Thoracic aorta (tissue), 2 donors: ENCODE measurements at regions not wholly inside any gene's neighbourhood (a gene's known extent, or its start where the extent isn't known, plus 50 kb on each side); places are given as distances from the start of the nearest gene placed in this dataset.

ENCODE experiments used
- ATAC-seq: fragments of 150-250 bp; one replicate; pipeline ENCODE4 v1.8.0; 2017; ENCODE audit warnings: low read depth; ENCODE audit not compliant: insufficient number of reproducible peaks, low FRiP score
- DNase-seq: peaks from one replicate; pipeline ENCODE4 v3.0.0-alpha.2; 2020; ENCODE audit warnings: low spot score
- H3K27ac ChIP-seq, 2 donors: fragments of 200-600 bp; sonication (generic); 1 replicate in 1 of 2; 2 replicates in 1 of 2; pipeline ENCODE4 v1.5.1; 2016; ENCODE audit warnings: mild to moderate bottlenecking in 2 of 2, moderate library complexity in 2 of 2
- H3K27me3 ChIP-seq: fragments of 200-600 bp; sonication (generic); replicated peaks from 2 replicates; pipeline ENCODE4 v1.6.0; 2016; ENCODE audit warnings: mild to moderate bottlenecking; ENCODE audit not compliant: insufficient read depth
- H3K36me3 ChIP-seq: fragments of 200-600 bp; sonication (generic); one replicate; pipeline ENCODE4 v1.5.1; 2016
- H3K4me1 ChIP-seq, 2 donors: fragments of 200-600 bp; sonication (generic); 1 replicate in 1 of 2; 2 replicates in 1 of 2; pipeline versions ENCODE4 v1.5.1 to v1.6.0; 2016; ENCODE audit warnings: low read depth in 2 of 2, mild to moderate bottlenecking in 1 of 2; ENCODE audit not compliant: control insufficient read depth in 1 of 2
- H3K4me3 ChIP-seq: fragments of 200-600 bp; sonication (generic); 2 replicates; pipeline ENCODE4 v1.5.1; 2016; ENCODE audit warnings: mild to moderate bottlenecking
- H3K9me3 ChIP-seq: fragments of 200-600 bp; sonication (generic); 2 replicates; pipeline ENCODE4 v1.5.1; 2016
- CTCF ChIP-seq: fragments of 200-600 bp; sonication (generic); IDR thresholded peaks from one replicate; pipeline ENCODE4 v1.5.1; 2019; ENCODE audit warnings: antibody characterized with exemption

DNA sequence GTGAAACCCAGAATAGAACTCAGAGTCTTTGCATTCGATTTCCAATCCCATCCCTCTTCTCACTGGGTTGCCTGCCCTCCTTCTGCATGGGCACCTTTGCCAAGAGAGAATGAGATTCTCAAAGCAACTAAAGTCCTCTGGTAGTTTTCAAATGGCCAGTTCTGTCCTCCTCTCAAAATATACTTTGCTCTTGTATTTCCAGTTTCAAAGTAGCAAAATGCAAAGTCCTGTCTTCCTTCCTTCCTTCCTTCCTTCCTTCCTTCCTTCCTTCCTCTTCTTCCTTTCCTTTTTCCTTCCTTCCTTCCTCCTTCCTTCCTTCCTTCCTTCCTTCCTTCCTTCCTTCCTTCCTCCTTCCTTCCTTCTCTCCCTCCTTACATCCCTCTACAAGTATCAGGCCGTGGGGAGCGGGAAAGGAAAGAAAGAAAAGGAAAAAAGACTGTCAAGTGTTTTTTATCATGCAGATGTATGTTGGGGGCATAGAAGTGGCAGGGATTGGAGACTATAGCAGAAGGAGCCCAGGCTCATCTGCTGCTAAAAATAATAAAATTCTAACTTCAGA is 265.2 kb downstream of the CD83 start:
- Histone ChIP-seq H3K36me3 (no peaks in the 10 kb centered on the region), H3K4me3 (no peak overlapping the region), H3K9me3 (no peaks in the 10 kb centered on the region), H3K27me3 (no peaks in the 10 kb centered on the region), H3K4me1 (no peaks in the 10 kb centered on the region), H3K27ac (no peak overlapping the region)
- ATAC-seq (no peak), DNase-seq (no peak)
- TF ChIP-seq CTCF, result no peak

DNA sequence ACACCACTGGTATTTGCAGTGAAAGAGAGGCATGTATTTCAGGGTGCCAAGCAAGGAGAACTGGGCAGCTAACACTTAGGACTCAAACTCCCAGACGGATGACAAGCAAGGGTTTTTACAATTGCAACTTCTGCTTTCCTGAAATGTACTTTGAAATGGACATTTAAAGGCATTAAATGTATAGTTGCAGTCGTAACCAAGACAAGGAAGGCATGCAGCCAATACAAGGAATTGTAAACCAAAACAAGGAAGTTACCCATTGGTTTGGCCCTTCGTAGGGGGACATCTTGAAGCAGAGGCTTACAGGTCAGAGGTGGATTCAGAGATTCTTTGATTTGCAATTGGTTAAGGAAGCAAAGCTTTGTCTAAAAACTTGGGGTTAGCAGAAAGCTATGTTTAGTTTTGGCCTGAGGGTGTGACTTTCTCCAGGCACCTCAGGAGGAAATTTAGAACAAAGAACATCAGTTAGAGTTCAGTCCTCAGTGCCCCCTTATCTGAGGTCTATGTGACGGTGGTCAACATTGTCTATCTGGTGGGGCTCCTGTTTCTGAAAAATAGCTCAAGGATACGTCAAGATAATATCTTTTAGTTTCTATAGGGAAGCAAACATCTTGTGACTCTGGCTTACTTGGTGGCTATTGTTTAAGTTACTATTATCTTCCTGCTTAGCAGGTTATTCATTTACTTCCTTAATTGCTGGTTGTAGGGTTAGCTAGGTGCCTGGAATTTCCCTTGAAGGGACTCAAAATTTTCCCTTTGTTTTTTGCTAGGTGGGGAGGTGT is 266.0 kb downstream of the CD83 start:
- DNase-seq, result no peak
- H3K9me3 ChIP-seq, result no peaks in the 10 kb centered on the region
- H3K36me3 ChIP-seq, result no peaks in the 10 kb centered on the region
- no peak overlapping the region for H3K4me3 ChIP-seq
- no peak for ATAC-seq
- TF ChIP-seq CTCF, result no peak
- H3K27me3 ChIP-seq, result no peaks in the 10 kb centered on the region
- no peaks in the 10 kb centered on the region for H3K4me1 ChIP-seq
- H3K27ac ChIP-seq, result no peak overlapping the region

DNA sequence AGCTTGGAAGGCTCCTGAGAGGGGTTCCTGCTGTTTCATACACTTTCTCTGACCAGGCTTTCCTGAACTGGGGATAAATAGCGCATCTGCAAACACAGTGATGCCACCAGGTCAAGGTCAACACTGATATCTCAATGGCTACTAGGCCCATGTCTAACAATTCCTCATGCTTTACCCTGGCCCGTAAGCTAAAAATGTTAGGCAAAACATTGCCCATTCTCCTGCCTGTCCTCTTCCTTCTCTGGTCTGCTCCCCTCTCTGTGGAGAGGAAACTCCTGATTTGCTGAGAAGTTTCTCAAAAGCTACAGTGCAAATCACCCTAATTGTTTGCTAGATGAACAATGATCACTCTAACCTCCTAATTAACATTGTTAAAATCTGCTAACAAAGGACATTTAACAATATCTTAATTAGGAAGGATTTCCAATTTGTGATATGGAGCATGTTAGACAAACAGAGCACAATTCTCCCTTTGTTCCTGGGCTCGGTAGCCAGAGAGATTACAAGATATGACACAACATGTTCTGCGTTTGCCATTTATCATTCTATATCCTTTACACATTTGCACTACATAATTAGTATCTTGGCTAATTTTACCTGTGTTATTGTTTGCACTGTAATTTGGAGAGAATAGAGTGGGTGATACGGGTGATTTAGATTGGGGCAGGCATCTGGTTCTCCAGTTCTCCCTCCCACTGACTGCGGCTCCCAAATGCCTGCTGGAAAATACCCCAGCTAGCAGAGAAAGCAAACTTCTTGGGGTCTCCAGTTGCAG is 266.8 kb downstream of the CD83 start:
- H3K27ac ChIP-seq, result no peak overlapping the region
- no peak for DNase-seq
- no peak overlapping the region for H3K4me3 ChIP-seq
- H3K9me3 ChIP-seq, result no peaks in the 10 kb centered on the region
- ATAC-seq, result no peak
- TF ChIP-seq CTCF, result no peak
- no peaks in the 10 kb centered on the region for H3K27me3 ChIP-seq
- no peaks in the 10 kb centered on the region for H3K36me3 ChIP-seq
- no peaks in the 10 kb centered on the region for H3K4me1 ChIP-seq

DNA sequence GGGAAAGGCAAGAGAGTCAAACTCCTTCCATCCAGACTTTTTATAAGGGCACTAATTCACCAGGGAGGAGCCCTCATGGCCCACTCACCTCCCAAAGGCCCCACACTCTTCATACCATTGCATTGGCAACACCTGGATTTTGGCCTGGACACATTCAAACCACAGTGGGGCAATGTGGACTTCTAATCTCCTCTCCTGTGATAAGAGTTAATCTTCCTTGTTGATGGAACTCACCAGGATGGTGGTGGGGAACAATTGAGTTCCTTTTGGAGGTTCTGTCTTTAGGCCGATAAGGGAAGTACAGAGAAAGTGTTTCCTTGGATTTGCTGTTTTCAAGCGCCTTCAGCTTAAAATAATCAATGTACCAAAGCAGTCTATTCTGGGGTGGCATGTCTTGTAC is 268.7 kb downstream of the CD83 start:
- DNase-seq, result no peak
- no peaks in the 10 kb centered on the region for H3K27me3 ChIP-seq
- no peak for ATAC-seq
- no peak overlapping the region for H3K27ac ChIP-seq
- H3K36me3 ChIP-seq, result no peaks in the 10 kb centered on the region
- no peak for TF ChIP-seq CTCF
- no peaks in the 10 kb centered on the region for H3K9me3 ChIP-seq
- H3K4me1 ChIP-seq, result no peaks in the 10 kb centered on the region
- no peak overlapping the region for H3K4me3 ChIP-seq

- no peak for ATAC-seq
- Histone ChIP-seq H3K4me3 (no peak overlapping the region), H3K27ac (no peak overlapping the region), H3K9me3 (no peaks in the 10 kb centered on the region), H3K27me3 (no peaks in the 10 kb centered on the region), H3K36me3 (no peaks in the 10 kb centered on the region), H3K4me1 (no peaks in the 10 kb centered on the region)
- no peak for DNase-seq
- no peak for TF ChIP-seq CTCF
Observed at GRCh38 chr6:14386668-14387067, 269.1 kb downstream of the CD83 start.
